Tibial nerve (tissue), 4 donors: ENCODE measurements at regions not wholly inside any gene's neighbourhood (a gene's known extent, or its start where the extent isn't known, plus 50 kb on each side); places are given as distances from the start of the nearest gene placed in this dataset.
A peak's percentile ranks its signal among the peaks of the same experiment; 100 is the strongest.

ENCODE experiments used
- DNase-seq, 2 donors: peaks; one replicate each; pipeline ENCODE4 v3.0.0-alpha.2; 2019; ENCODE audit warnings: low spot score in 2 of 2
- H3K27ac ChIP-seq, 4 donors: fragments of 200-600 bp; sonication (generic) in 3 of 4; one replicate each; pipeline ENCODE4 v1.5.1; 2017 to 2019; ENCODE audit warnings: mild to moderate bottlenecking in 1 of 4
- H3K27me3 ChIP-seq, 2 donors: fragments of 200-600 bp; sonication (generic) in 1 of 2; one replicate each; pipeline versions ENCODE4 v1.5.1 to v1.6.0; 2017 to 2019
- H3K36me3 ChIP-seq, 3 donors: fragments of 200-600 bp; sonication (generic); one replicate each; pipeline ENCODE4 v1.5.1; 2018 to 2019
- H3K4me1 ChIP-seq, 4 donors: fragments of 200-600 bp; sonication (generic) in 3 of 4; one replicate each; pipeline ENCODE4 v1.5.1; 2017 to 2019
- H3K4me3 ChIP-seq, 4 donors: fragments of 200-600 bp; sonication (generic) in 3 of 4; one replicate each; pipeline ENCODE4 v1.5.1; 2017 to 2019; ENCODE audit warnings: mild to moderate bottlenecking in 1 of 4, moderate library complexity in 1 of 4
- H3K9me3 ChIP-seq, 4 donors: fragments of 200-600 bp; sonication (generic) in 3 of 4; one replicate each; pipeline ENCODE4 v1.5.1; 2017 to 2019
- EP300 ChIP-seq, 2 donors: sonication (generic); formaldehyde crosslinking; IDR thresholded peaks; one replicate each; pipeline ENCODE4 v1.6.1; 2017; ENCODE audit warnings: antibody characterized with exemption in 2 of 2, mild to moderate bottlenecking in 1 of 2
- POLR2A ChIP-seq, 2 donors: fragments of 450-650 bp; IDR thresholded peaks; one replicate each; pipeline ENCODE4 v1.6.1; 2017; ENCODE audit warnings: antibody characterized with exemption in 2 of 2, mild to moderate bottlenecking in 2 of 2, moderate library complexity in 2 of 2
- WGBS, 2 donors: methylation state at CpG; one replicate each; pipeline ENCODE4 v1.1.5; 2018; 5-methylcytosine and 5-hydroxymethylcytosine counted together
- TF ChIP-seq, protein P1 (sequence below), 5 experiments: fragments of 200-600 bp in 3 of 5; fragments of 450-650 bp in 2 of 5; sonication (generic) in 3 of 5; IDR thresholded peaks; one replicate each; pipeline ENCODE4 v1.5.1; 2016 to 2019; ENCODE audit warnings: antibody characterized with exemption in 5 of 5, mild to moderate bottlenecking in 3 of 5, moderate library complexity in 2 of 5

DNA sequence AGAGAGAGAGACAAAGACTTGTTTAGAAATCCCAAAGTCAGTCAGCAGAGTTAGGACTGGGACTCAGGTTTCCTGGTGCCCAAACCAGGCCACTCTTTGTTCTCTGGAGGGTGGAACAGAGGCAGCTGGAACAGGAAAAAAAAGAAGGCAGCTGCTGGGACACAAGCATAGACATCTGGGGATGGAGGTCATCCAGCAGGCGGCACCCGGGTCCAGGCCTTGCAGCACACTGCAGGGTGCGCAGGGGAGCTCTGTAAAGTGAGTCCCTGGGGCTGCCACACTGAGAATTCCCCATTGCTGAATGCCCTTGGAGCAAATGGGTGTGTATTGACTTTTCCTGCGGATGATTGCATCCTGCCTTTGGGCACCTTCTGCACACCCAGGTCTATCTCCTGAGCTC lies 222.9 kb upstream of the CSF3R start:
- DNase-seq = no peak
- TF ChIP-seq, protein P1, sequence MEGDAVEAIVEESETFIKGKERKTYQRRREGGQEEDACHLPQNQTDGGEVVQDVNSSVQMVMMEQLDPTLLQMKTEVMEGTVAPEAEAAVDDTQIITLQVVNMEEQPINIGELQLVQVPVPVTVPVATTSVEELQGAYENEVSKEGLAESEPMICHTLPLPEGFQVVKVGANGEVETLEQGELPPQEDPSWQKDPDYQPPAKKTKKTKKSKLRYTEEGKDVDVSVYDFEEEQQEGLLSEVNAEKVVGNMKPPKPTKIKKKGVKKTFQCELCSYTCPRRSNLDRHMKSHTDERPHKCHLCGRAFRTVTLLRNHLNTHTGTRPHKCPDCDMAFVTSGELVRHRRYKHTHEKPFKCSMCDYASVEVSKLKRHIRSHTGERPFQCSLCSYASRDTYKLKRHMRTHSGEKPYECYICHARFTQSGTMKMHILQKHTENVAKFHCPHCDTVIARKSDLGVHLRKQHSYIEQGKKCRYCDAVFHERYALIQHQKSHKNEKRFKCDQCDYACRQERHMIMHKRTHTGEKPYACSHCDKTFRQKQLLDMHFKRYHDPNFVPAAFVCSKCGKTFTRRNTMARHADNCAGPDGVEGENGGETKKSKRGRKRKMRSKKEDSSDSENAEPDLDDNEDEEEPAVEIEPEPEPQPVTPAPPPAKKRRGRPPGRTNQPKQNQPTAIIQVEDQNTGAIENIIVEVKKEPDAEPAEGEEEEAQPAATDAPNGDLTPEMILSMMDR (IDR thresholded peaks at IDR 0.05) = no peak
- TF ChIP-seq EP300 (IDR thresholded peaks at IDR 0.05) (no peak), POLR2A (IDR thresholded peaks at IDR 0.05) (no peak)
- H3K36me3 ChIP-seq = no peaks in the 10 kb centered on the region
- H3K27me3 ChIP-seq = peaks cover 0 to 18% of the 10 kb centered on the region in 2 donors
- H3K27ac ChIP-seq = no peak overlapping the region
- H3K4me1 ChIP-seq = peaks cover 0 to 15% (median 0%) of the 10 kb centered on the region in 4 donors
- no peak overlapping the region for H3K4me3 ChIP-seq
- 60 to 65% methylated on average over 4 of the region's 4 CpGs for WGBS, 2 donors
- no peaks in the 10 kb centered on the region for H3K9me3 ChIP-seq

DNA sequence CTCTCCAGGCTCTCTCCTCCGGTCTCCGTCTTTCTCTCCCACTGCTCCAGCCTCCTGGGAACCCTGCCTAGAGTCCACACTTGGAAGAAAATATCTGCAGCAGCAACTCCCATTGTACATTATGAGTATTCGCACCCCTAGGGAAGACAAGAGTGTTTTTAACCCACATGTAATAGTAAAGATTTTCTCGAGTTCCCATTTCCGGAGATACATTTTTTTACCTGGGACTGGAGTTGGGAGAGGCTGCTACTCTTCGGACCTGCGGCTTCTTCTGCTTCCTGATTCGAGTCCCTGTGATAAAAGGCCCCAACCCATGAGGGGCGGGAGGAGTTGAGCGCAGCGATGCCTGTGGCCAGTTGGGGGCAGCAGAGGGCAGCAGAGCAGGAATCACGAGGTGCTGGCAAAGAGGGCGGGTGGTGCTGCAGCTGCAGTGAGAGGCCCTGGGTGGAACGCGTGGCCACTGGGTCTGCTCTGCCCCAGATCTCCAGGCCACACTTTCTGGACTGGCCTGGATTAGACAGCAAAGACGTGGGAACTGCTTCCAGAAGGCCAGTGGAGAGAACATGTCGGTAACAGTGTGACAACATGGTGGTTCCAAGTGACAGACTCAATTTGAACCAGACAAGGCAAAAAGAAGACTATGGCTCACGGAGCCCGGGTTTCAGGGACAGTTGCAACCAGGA lies 221.0 kb upstream of the CSF3R start:
- H3K36me3 ChIP-seq = no peaks in the 10 kb centered on the region
- peak; percentile 31 to 68 for DNase-seq
- H3K4me1 ChIP-seq = peaks cover 0 to 7% (median 0%) of the 10 kb centered on the region in 4 donors
- WGBS, 2 donors = 18% methylated on average over 19 of the region's 19 CpGs
- TF ChIP-seq EP300 (IDR thresholded peaks at IDR 0.05) = no peak
- TF ChIP-seq, protein P1 (IDR thresholded peaks at IDR 0.05) = peak; percentile 68 to 91 (median 85)
- H3K27me3 ChIP-seq = peaks cover 0 to 8% of the 10 kb centered on the region in 2 donors
- no peak overlapping the region for H3K27ac ChIP-seq
- H3K4me3 ChIP-seq = no peak overlapping the region
- H3K9me3 ChIP-seq = no peaks in the 10 kb centered on the region

DNA sequence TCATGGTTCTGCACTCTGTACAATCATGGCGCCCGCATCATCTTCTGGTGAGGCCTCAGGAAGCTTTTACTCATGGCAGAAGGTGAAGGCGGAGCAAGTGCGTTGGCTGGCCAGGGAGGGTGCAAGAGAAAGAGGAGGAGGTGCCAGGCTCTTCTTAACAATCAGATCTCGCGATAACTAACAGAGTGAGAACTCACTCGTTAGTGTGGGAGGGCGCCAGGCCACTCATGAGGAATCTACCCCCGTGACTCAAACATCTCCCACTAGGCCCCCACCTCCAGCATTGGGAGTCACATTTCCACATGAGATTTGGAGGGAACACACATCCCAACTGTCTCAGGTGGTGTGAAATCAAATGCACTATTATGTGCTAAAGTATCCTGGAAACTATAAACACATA lies 220.2 kb upstream of the CSF3R start:
- no peak overlapping the region for H3K27ac ChIP-seq
- H3K27me3 ChIP-seq = peaks cover 0 to 8% of the 10 kb centered on the region in 2 donors
- TF ChIP-seq, protein P1 (IDR thresholded peaks at IDR 0.05) = no peak
- TF ChIP-seq POLR2A (IDR thresholded peaks at IDR 0.05) (no peak), EP300 (IDR thresholded peaks at IDR 0.05) (no peak)
- DNase-seq = no peak
- no peaks in the 10 kb centered on the region for H3K9me3 ChIP-seq
- no peak overlapping the region for H3K4me3 ChIP-seq
- peaks cover 0 to 7% (median 0%) of the 10 kb centered on the region in 4 donors for H3K4me1 ChIP-seq
- H3K36me3 ChIP-seq = no peaks in the 10 kb centered on the region
- 85 to 86% methylated on average over 9 of the region's 9 CpGs for WGBS, 2 donors

DNA sequence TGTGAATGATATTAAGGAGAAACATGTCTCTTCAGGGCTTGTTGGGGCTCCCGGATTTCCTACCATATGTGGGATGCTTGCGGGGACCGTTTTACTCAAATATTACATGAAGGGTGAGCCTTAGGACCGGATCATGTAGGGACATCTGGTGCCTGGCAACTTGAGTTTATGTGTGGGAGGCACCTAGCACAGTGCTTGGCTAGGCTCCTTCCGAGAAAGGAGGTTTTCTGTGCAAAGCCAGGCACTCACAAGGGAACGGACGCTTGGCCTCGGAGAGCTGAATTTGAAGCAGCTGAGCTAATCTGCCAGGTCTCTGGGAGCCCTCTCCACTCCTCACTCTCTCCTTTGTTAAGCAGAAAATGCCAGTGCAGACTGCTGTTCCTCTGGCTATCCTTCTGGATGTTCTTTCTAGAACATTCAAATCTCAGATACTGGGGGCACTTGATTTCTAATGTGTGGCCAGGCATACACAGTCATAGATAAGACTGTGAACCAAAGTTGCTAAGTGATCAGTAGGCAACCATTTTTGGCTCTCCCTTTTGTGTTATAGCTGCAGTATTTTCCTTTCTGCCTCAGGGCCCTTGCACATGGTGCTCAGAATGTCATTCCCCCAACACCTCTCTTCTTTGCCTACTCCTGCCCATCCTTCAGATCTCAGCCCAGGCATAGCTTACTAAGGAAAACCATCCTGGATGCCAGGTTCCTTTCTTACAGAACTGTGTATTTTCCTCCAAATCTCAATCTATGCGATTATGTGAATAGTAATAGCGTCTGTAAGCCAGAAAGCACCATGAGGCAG lies 216.6 kb upstream of the CSF3R start:
- no peak for DNase-seq
- no peak overlapping the region for H3K27ac ChIP-seq
- no peaks in the 10 kb centered on the region for H3K36me3 ChIP-seq
- no peaks in the 10 kb centered on the region for H3K9me3 ChIP-seq
- WGBS, 2 donors = 47 to 62% methylated on average over 10 of the region's 10 CpGs
- peaks cover 0 to 7% of the 10 kb centered on the region in 2 donors for H3K27me3 ChIP-seq
- no peak for TF ChIP-seq EP300 (IDR thresholded peaks at IDR 0.05)
- TF ChIP-seq, protein P1 (IDR thresholded peaks at IDR 0.05) = no peak
- no peak for TF ChIP-seq POLR2A (IDR thresholded peaks at IDR 0.05)
- peaks cover 0 to 7% (median 0%) of the 10 kb centered on the region in 4 donors for H3K4me1 ChIP-seq
- no peak overlapping the region for H3K4me3 ChIP-seq
